HG03045 (cell line): ENCODE measurements at regions not wholly inside any gene's neighbourhood (a gene's known extent, or its start where the extent isn't known, plus 50 kb on each side); places are given as distances from the start of the nearest gene placed in this dataset.

ENCODE experiments used
- ATAC-seq: cut with Tn5 transposase; IDR thresholded peaks from one replicate; pipeline ENCODE4 v1.9.1; 2021; ENCODE audit warnings: mild to moderate bottlenecking, moderate library complexity; ENCODE audit not compliant: unreplicated experiment

DNA sequence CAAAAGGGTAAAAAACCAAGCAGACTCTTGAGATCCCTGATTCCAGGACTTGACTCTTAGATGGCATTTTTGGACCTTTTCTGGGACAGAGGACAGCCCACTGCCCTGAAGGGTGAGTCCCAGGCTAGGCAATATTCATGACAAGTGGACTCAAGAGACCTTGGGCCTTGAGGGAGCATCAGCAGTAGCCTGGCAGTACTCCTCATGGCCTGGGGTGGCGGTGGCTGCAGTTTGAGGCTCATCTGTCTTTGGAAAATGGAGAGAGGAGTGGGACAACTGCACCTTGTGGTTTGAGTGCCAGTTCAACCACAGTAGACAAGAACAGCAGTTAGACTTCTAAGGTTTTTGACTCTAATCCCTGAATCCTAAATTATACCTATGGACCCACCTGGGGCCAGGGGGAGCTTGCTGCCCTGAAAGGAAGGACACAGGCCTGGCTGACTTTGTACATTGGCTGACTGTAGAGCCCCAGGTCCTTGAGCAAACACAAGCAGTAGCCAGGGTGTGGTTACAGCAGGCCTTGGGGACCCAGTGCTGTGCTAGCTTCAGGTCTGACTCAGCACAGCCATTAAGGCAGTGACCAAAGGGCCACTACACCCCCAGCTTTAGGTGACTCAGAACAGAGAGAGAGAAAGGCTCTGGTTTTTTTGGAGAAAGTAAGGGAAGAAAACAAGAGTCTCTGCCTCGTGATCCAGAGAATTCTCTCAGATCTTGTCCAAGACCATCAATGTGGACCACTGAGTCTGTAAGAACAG, 1023.2 kb downstream of the KCNT2 start:
- ATAC-seq: no peak

DNA sequence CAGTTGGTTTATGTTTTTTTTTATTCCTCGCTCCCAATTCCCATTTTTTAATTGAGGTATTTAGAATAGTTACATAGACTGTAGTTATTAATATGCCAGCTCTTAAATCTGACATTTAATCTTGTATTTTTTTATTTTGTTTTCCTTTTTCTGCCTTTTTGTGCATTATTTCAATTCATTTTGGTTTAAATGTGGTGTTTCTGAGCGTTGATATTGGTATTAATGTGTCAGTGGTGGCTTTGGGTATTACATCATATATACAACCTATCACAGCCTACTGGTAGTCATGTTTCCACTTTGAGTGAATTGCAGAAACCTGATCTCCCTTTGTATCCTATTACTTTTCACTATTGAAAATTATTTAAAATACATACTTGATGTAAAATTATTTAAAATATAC, 1027.3 kb downstream of the KCNT2 start:
- no peak for ATAC-seq

DNA sequence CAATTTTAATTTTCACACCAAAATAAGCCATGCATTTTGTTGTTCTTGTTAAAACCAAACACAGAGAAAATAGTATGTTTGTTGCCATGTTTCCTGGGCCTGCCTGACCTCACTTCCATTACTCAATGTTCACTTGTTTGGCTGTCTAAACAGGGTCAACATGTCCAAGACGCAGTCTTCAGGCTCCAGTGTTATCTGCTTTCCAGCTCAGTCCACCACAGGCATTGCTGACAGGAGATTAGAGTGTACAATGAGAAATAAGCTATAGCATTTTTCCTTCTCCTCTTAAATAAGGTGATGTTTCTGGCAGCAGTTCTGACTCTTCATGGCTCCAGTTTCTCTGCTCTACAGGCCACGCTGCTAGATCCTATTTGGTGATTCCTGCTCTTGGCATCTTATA, 1030.5 kb downstream of the KCNT2 start:
- no peak for ATAC-seq

DNA sequence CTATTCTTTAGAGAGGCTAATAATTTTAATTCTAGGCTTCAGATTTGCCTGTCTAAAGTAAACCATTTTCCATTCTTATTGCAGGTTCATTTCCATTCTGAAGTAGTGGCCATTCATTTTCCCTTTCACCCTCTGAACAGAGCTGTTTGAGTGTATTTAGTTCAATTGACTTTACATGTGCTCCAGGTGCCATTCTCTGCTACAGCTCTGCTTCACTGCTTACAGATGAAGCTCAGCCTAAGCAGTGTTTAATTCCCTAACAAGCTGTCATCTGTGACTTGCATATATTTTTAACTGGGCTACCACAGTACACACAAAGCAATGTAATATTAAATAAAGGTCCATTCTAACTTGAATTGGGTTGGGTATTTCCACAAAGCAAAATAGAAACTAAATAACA, 1031.6 kb downstream of the KCNT2 start:
- no peak for ATAC-seq

DNA sequence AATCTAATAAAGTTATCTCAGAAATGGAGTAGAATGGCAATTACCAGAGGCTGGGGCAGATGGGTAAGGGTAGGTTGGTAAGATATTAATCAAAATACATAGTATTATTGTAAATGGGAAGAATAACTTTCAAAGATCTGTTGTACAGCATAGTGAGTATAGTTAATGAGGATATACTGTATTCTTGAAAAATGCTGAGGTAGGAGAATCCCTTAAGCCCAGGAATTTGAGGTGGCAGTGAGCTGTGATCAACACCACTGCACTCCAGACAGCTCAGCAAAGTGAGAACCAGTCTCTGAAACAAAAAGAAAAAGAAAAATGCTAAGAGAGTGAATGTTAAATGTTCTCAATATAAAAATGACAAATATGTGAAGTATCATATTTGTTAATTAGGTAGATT, 1033.7 kb downstream of the KCNT2 start:
- ATAC-seq: no peak

DNA sequence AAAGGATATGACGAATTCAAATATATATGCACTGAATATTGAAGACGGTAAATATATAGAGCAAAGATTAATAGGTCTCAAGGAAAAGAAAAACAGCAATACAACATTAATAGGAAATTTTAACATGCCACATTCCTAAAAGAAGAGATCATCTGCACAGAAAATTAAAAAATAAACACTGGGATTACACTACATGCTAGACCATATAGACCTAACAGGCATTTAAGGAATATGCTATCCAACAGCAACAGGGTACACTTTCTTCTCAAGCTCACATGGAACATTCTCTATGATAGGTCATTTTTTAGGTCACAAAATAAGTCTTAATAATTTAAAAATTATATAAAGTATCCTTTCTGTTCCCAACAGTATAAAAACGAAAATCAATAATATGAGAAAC, 1038.3 kb downstream of the KCNT2 start:
- ATAC-seq: no peak

DNA sequence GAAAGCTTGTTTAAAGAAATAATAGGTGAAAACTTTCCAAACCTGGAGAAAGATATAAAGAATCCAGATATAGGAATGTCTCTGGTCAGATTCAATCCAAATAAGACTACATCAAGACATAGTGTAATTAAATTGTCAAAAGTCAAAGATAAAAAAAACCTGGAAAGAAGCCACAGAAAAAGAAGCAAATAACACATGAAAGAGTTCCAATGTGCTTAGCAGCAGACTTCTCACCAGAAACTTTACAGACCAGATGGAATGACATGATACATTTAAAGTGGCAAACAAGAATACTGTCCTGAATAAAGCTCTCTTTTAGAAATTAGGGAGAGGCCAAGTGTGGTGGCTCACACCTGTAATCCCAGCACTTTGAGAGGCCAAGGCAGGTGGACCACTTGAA, 1039.9 kb downstream of the KCNT2 start:
- no peak for ATAC-seq

DNA sequence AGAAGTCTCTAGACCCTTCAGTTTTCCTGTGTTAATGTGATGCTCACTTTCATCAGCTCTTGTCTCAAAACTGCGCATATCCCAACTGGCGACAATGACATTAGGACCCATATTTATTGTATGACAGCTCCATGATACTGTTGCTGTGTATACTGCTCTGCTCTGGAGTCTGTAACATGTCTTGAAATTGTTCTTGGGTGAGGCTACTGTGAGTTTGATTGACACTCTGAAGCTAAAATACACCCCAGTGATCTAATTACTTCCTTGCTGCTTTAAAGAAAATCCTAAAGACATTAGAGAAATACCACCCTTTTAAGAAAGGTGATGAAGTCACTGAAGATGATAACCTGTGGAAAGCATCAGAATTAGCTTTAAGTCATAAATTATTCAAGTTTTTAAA, 1046.2 kb downstream of the KCNT2 start:
- no peak for ATAC-seq

DNA sequence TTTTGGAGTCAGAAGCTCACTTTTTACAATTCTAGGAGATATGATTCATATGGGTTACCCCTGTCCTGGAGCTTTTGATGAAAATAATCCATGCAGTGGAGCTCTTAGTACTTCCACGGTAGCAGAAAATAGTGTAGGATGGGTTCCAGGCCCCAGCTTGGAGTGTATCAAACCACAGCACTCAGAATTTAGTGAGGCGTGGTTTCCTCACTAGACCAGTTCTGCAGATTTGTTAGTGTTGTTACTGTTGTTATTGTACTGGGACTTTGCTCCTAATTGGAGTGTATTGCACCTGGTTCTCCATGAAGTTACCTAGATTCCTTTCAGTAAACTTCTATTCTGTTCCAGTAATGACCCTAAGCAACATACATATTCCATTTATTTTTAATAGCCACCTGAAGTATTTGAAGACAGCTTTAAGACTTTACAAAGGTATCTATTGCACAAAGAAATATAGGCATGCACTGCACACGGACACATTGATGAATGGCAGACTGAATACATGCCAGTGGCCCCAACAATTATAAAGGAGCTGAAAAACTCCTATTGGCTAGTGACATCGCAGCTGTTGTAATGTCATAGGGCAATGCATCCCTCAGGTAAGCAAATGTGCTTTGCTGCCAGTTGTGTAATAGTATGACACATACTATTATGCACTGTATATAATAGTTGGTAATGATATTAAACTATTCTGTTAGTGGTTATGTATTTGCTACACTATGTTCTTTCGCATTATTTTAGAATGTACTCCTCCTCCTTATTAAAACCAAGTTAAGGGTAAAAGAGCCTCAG, 1058.0 kb downstream of the KCNT2 start:
- ATAC-seq: no peak

DNA sequence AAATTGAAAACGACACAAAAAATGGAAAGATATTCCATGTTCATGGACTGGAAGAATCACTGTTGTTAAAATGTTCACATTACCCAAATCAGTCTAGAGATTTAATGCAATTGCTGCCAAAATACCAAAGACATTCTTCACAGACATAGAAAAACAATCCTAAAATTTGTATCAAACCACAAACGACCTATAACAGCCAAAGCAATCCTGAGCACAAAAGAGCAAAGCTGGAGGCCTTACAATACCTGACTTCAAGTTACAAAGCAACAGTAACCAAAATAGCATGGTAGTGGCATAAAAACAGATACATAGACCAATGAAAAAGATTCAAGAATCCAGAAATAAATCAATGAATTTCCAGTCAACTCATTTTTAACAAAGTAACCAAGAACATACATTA, 1077.3 kb downstream of the KCNT2 start:
- ATAC-seq: no peak

DNA sequence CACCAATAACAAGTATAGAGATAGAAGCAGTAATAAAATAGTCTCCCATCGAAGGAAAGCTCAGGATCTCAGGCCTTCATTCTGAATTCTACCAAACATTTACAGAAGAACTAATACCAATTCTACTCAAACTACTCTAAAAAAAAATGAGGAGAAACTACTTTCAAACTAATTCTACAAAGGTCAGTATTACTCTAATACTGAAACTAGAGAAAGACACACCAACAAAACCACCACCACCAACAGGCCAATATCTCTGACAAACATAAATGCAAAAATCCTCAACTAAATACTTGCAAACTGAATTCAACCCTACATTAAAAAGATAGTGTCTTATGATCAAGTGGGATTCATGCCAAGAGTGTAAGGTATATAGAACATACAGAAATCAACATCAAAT, 1078.4 kb downstream of the KCNT2 start:
- no peak for ATAC-seq

DNA sequence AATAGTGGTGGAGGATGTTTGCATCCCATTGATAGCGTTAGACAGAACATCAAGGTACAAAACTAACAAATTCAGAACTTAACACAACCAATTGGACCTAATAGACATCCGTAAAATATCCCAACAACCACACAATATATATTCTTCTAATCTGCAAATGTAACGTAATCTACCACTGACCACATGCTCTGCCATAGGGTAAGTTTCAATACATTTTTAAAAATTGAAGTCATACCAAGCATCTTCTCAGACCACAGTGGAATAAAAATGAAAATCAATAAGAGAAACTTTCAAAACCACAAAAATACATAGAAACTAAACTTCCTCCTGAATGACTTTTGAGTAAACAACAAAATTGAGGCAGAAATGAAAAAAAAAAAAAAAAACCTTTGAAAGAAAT, 1087.5 kb downstream of the KCNT2 start:
- ATAC-seq: no peak

DNA sequence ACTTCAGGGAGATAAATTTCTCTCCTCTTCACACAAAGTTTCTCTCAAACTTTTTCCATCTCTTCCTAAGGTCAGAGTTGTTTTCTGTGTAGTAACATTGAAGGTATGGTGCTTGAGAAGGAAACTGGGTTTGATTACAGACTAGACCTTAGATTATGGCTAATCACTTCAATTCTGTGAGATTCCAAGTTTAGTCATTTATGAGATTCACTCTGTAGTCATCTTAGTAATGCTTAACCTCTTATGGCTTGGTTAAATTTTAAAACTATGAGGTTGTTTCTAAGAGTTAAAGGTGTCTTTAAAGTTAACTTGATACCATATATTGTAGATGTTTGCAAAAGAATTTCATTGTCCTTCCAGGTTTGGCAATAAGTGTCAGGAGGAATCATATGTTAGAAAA, 1092.2 kb downstream of the KCNT2 start:
- no peak for ATAC-seq

DNA sequence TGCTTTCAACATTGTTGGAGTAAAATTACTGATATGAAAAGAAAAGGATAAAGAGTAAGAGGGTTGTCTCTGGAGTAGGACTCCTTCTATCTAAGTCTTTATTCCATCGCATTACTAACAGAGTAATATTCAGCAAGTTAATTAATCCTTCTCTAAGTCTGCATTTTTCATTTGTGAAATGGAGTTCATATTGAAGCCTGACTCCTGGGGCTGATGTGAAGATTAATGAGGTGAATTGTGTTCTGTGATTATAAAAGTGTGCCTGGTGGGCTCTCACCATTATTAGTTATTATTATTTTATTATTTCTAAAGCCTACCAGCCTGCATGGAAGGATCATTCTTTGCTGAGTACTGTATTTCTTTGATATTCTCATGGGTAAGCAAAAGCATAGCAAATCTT, 1096.7 kb downstream of the KCNT2 start:
- no peak for ATAC-seq

DNA sequence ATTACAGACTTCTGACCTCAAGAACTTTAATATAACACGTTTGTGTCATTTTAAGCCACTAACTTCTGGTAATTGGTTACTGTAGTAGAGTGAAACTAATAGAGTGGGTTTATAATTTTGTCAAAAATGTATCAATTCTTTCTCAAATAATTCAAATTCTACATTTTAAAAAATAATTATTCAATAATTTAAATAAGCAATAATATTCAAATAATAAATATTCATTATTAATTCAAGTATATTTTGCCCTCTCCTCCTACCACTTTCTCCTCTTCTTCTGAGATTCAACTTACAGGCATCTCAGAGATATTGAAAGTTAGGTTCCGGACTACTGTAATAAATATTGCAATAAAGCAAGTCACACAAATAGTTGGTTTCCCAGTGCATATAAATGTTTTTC, 1107.1 kb downstream of the KCNT2 start:
- no peak for ATAC-seq

DNA sequence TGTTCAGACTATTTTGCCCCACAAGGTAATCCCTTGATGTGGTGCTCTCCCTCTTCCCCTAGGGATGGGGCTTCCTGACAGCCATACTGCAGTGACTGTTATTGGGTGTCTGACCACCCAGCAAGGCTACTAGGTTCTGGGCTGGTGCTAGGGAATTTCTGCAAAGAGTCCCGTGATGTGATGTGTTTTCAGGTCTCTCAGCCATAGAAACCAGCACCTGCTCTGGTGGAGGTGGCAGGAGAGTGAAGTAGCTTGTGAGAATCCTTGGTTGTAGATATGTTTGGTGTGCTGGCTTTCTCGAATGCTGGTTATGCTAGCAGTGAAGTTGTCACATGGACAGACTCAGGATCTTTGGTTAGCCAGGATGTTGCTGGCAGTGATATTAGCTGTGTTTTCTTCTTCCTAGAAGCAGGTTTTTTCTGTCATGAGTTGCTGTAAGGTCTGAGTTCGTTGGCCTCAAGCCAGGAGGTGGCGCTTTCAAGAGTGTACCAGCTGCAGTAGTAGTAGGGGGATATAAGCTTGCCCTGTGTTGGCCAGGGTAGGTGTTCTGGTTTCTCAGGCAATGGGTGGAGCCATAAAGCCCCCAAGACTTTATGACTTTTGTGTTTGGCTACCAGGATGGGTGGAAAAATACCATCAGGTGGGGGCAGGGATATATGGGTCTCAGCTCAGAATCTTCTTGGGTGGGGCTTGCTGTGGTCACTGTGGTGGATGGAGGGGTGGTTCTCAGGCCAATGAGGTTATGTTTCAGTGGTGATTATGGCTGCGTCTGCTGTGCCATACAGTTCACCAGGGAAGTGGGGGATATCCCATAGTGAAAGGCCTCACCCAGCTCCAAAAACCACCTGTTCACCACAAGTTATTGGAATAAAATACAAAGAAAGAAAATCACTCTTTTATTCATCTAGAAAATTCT, 1112.3 kb downstream of the KCNT2 start:
- ATAC-seq: no peak

DNA sequence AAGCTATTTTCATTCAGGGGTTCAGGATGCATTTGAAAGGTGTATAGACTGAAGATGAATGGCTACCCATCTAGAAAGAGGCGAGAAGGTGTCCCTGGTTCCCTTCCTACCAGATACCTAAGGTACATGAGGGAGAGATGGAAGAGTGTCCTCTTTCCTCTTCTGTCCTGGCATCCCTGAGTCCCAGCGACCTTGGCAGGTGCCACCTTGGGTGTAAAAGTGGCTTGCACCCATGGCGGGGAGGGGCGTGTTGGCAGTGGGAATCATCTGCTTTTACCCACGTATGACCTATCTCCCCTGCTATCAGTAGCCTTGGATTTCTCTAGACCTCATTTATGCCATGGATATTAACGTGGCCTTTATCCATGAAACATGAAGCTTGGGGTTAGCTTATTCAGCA, 1126.1 kb downstream of the KCNT2 start:
- ATAC-seq: no peak

DNA sequence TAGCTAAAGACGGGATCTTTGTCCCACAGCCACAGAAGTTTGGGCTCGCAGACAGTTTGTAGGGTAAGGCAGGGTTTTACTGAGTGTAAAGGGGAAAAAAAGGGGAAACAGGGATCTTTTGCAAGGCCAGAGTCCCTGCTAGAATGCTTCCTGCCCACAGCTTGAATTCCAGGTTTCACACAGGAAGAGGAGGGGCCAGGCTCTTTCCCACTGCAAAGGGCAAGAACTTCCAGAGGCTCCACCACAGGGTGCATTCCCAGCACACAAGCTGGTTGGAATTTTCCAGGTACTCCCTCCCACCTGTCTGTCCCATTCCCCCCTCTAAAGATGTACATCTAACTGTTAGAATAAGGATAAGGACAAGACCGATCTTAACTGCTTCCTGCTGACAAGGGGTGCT, 1126.9 kb downstream of the KCNT2 start:
- ATAC-seq: no peak

DNA sequence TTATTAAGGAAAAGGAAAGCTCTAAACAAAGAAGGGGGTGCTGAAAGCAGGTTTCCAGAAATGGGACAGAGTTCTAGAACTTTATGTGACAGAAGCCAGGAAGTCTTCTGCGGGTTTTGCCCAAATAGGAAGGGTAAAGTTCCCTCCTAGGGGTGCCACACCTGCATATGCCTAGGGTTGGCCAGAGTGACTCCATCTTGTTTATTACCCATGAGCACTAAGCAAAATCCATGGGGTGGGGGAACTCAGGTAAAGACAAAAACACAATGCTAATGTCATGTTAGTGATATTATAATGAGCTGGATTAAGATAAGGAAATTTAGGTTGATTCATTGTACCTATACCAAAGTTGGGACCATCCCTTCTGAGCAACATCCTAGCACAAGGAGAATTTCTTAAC, 1132.7 kb downstream of the KCNT2 start:
- no peak for ATAC-seq

DNA sequence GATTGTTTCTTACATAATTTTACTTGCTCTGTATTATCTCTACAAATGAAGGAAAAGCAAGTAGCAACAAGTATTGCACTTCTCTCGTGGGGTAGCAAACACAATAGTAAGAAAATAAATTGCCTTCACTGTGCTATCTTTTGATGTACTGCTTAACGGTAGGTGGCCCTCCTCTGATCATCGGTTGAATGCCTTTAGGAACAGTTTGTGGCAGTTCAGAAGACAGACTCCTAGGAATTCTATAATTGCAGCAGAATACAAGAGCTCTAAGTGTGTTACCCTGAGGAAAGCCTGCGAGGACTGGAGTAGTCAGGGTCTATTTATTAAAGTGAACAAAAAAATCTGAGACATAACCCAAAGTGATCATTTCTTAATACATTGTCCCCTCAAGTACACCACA, 1135.9 kb downstream of the KCNT2 start:
- no peak for ATAC-seq

DNA sequence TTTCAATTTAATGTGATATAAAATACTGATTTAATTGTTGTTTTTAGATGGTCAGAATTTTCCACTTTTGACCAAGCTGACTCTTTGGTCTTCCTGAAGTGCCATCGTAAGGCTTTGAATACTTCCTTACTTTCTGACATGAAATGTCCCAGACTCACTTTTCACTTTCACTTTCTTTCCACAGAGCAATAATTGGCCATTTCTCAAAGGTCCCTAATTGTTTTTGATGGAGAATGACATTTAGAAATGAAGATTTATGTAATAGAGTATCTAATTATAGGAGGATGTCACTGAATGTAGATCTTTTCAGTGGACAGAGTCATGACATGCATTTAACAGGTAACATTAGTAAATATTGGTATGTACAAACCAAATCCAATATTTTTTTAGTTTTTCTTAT, 1141.6 kb downstream of the KCNT2 start:
- ATAC-seq: no peak

DNA sequence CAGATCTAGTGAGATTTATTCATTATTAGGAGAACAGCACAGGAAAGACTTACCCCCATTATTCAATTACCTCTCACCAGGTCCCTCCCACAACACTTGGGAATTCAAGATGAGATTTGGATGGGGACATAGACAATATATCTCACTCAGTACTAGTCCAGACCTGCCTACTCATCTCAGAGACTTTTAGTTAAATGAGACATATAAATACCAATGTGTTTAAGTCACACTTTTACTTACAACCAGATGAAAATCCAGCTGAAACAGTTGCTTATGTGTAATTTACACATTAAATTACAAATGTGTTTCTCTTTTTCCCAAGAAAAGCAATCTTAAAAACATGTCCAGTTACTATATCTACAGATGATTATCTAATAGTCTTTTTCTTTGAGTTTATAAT, 1145.6 kb downstream of the KCNT2 start:
- ATAC-seq: no peak
